PC-9 (cell line): ENCODE measurements at regions not wholly inside any gene's neighbourhood (a gene's known extent, or its start where the extent isn't known, plus 50 kb on each side); places are given as distances from the start of the nearest gene placed in this dataset.

Source experiments
- BruUV-seq: library from RNA; stranded (reverse); fragments of 400-500 nt; replicated peaks from 2 replicates; lab custom pipeline; 2021; lab: Mats Ljungman, UMichigan
- CTCF ChIA-PET: fragments of 300-600 bp; sonication (Branson Sonifier 250); formaldehyde crosslinking; loops from one replicate; lab custom pipeline; 2022; ENCODE audit warnings: antibody characterized with exemption; lab: Charles Lee
- POLR2A ChIA-PET: fragments of 300-600 bp; sonication (Branson Sonifier 250); formaldehyde crosslinking; loops from one replicate; lab custom pipeline; 2022; ENCODE audit warnings: antibody characterized with exemption; ENCODE audit not compliant: unreplicated experiment; lab: Charles Lee
- DNase-seq, 2 experiments: peaks; one replicate each; pipeline versions ENCODE4 v3.0.0 to v3.0.0-alpha.2; 2015 to 2022; ENCODE audit warnings: mixed read lengths in 1 of 2
- H2AFZ ChIP-seq: fragments of 200-600 bp; sonication (generic); 2 replicates; pipeline ENCODE4 v1.8.1; 2017; ENCODE audit warnings: antibody characterized with exemption
- H3F3A ChIP-seq: fragments of 200-600 bp; sonication (generic); 2 replicates; pipeline ENCODE4 v1.8.1; 2017; ENCODE audit warnings: antibody characterized with exemption, mild to moderate bottlenecking, low read depth; ENCODE audit not compliant: insufficient read depth
- H3K27ac ChIP-seq: fragments of 200-600 bp; sonication (generic); 2 replicates; pipeline ENCODE4 v1.6.1; 2016; ENCODE audit warnings: mixed run types
- H3K27me3 ChIP-seq: fragments of 200-600 bp; sonication (generic); 2 replicates; pipeline ENCODE4 v1.6.1; 2016; ENCODE audit warnings: low read depth, mixed run types; ENCODE audit not compliant: insufficient read depth
- H3K36me3 ChIP-seq: fragments of 200-600 bp; sonication (generic); 2 replicates; pipeline ENCODE4 v1.6.1; 2016; ENCODE audit warnings: low read depth, mixed run types
- H3K4me1 ChIP-seq: fragments of 200-600 bp; sonication (generic); replicated peaks from 2 replicates; pipeline ENCODE4 v1.6.1; 2016; ENCODE audit warnings: mixed run types; ENCODE audit not compliant: insufficient read depth
- H3K4me2 ChIP-seq: fragments of 200-600 bp; sonication (generic); 2 replicates; pipeline ENCODE4 v1.6.1; 2017; ENCODE audit warnings: mixed run types
- H3K4me3 ChIP-seq: fragments of 200-600 bp; sonication (generic); 2 replicates; pipeline ENCODE4 v1.6.1; 2016; ENCODE audit warnings: mixed run types
- H3K79me2 ChIP-seq: fragments of 200-600 bp; sonication (generic); 2 replicates; pipeline ENCODE4 v1.6.1; 2017; ENCODE audit warnings: low read depth, mixed run types
- H3K9me2 ChIP-seq: fragments of 200-600 bp; sonication (generic); 2 replicates; pipeline ENCODE4 v1.8.1; 2017; ENCODE audit warnings: mild to moderate bottlenecking; ENCODE audit not compliant: insufficient read depth
- H3K9me3 ChIP-seq: fragments of 200-600 bp; sonication (generic); 2 replicates; pipeline ENCODE4 v1.8.1; 2016; ENCODE audit warnings: low read depth; ENCODE audit not compliant: insufficient read depth
- H4K20me1 ChIP-seq: fragments of 200-600 bp; sonication (generic); 2 replicates; pipeline ENCODE4 v1.8.1; 2017; ENCODE audit not compliant: insufficient read depth
- CTCF ChIP-seq: fragments of 200-600 bp; sonication (generic); conservative IDR thresholded peaks from 2 replicates; pipeline ENCODE4 v1.6.1; 2017; ENCODE audit warnings: mixed run types, antibody characterized with exemption, mild to moderate bottlenecking, moderate library complexity
- EZH2 ChIP-seq: fragments of 200-600 bp; sonication (generic); IDR thresholded peaks from 2 replicates; pipeline ENCODE4 v1.8.0; 2017; ENCODE audit warnings: antibody characterized with exemption, low read depth
- intact Hi-C: fragments of 100-400 bp; cut with micrococcal nuclease; formaldehyde crosslinking; loops from one replicate; pipeline ENCODE4 v1.10.0; 2022; ENCODE audit not compliant: unreplicated experiment

GRCh38 chr22:48993655-48994054 lies 834.0 kb downstream of the BRD1 start:
- POLR2A ChIA-PET, result no interaction called here
- intact Hi-C loops, result no loop called here
- no peaks in the 10 kb centered on the region for H3F3A ChIP-seq
- no peak overlapping the region for H3K4me3 ChIP-seq
- no peaks in the 10 kb centered on the region for H3K36me3 ChIP-seq
- H2AFZ ChIP-seq, result no peak overlapping the region
- TF ChIP-seq EZH2, result no peak
- no peak for TF ChIP-seq CTCF
- BruUV-seq, result no TSS peak
- H3K4me1 ChIP-seq, result no peaks in the 10 kb centered on the region
- no peaks in the 10 kb centered on the region for H3K9me3 ChIP-seq
- H3K27me3 ChIP-seq, result peaks cover 58% of the 10 kb centered on the region
- no peak for DNase-seq
- no peaks in the 10 kb centered on the region for H3K79me2 ChIP-seq
- CTCF ChIA-PET, result no interaction called here
- no peak overlapping the region for H3K4me2 ChIP-seq
- no peaks in the 10 kb centered on the region for H4K20me1 ChIP-seq
- H3K9me2 ChIP-seq, result no peaks in the 10 kb centered on the region
- H3K27ac ChIP-seq, result no peak overlapping the region

GRCh38 chr22:48984639-48985038 lies 843.0 kb downstream of the BRD1 start:
- Histone ChIP-seq H2AFZ (no peak overlapping the region), H4K20me1 (no peaks in the 10 kb centered on the region), H3F3A (no peaks in the 10 kb centered on the region), H3K4me2 (no peak overlapping the region), H3K4me3 (no peak overlapping the region), H3K4me1 (no peaks in the 10 kb centered on the region), H3K9me2 (no peaks in the 10 kb centered on the region), H3K79me2 (no peaks in the 10 kb centered on the region), H3K27me3 (peaks cover 54% of the 10 kb centered on the region), H3K36me3 (no peaks in the 10 kb centered on the region), H3K9me3 (no peaks in the 10 kb centered on the region), H3K27ac (no peak overlapping the region)
- no peak for TF ChIP-seq EZH2
- no peak for TF ChIP-seq CTCF
- ChIA-PET POLR2A (no interaction called here), CTCF (no interaction called here)
- BruUV-seq, result no TSS peak
- DNase-seq, result no peak
- intact Hi-C loops, result no loop called here

- no TSS peak for BruUV-seq
- no peaks in the 10 kb centered on the region for H3F3A ChIP-seq
- DNase-seq, result no peak
- TF ChIP-seq CTCF (no peak), EZH2 (no peak)
- POLR2A ChIA-PET, result no interaction called here
- H3K4me3 ChIP-seq, result no peak overlapping the region
- H3K27me3 ChIP-seq, result peaks cover 76% of the 10 kb centered on the region
- peaks cover 4% of the 10 kb centered on the region; the same call in 1 of the 2 replicates for H4K20me1 ChIP-seq
- no peaks in the 10 kb centered on the region for H3K36me3 ChIP-seq
- CTCF ChIA-PET, result no interaction called here
- H2AFZ ChIP-seq, result no peak overlapping the region
- no peak overlapping the region for H3K4me2 ChIP-seq
- intact Hi-C loops, result no loop called here
- H3K27ac ChIP-seq, result no peak overlapping the region
- no peaks in the 10 kb centered on the region for H3K79me2 ChIP-seq
- H3K4me1 ChIP-seq, result no peaks in the 10 kb centered on the region
- no peaks in the 10 kb centered on the region for H3K9me2 ChIP-seq
- no peaks in the 10 kb centered on the region for H3K9me3 ChIP-seq
Observed at GRCh38 chr22:48982321-48982905, 845.3 kb downstream of the BRD1 start.
